ENCODE measurements at regions not wholly inside any gene's neighbourhood (a gene's known extent, or its start where the extent isn't known, plus 50 kb on each side); places are given as distances from the start of the nearest gene placed in this dataset.

DNA sequence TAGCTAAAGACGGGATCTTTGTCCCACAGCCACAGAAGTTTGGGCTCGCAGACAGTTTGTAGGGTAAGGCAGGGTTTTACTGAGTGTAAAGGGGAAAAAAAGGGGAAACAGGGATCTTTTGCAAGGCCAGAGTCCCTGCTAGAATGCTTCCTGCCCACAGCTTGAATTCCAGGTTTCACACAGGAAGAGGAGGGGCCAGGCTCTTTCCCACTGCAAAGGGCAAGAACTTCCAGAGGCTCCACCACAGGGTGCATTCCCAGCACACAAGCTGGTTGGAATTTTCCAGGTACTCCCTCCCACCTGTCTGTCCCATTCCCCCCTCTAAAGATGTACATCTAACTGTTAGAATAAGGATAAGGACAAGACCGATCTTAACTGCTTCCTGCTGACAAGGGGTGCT lies 1126.9 kb downstream of the KCNT2 start:
- CTCF ChIA-PET = no interaction called here
- ATAC-seq (no peak), DNase-seq (ENCODE audit: low read depth, low spot score) (no peak), FAIRE-seq (no peak)
- POLR2A ChIA-PET = no interaction called here
- no peak for TF ChIP-seq SP1 (IDR thresholded peaks at IDR 0.05; ENCODE audit: low read depth, low read length)
- no peaks in the 10 kb centered on the region for H3K27me3 ChIP-seq (replicated peaks in 1 of 2; ENCODE audit: control insufficient read depth in 2 of 2, insufficient read depth in 2 of 2, low read length in 1 of 2)
- no peak overlapping the region for H3K27ac ChIP-seq (ENCODE audit: control insufficient read depth, insufficient read depth)
- no peaks in the 10 kb centered on the region for H3K9me3 ChIP-seq (replicated peaks; ENCODE audit: control insufficient read depth, insufficient read depth, low read length)
- H2AFZ ChIP-seq (ENCODE audit: control insufficient read depth, low read depth, low read length) = no peak overlapping the region
- no peak overlapping the region for H3K4me3 ChIP-seq
- in situ Hi-C loops (cut with MboI) (no loop called here), intact Hi-C loops (cut with micrococcal nuclease; ENCODE audit: unreplicated experiment) (no loop called here)
- WGBS (ENCODE audit: insufficient coverage, insufficient replicate concordance, low lambda C conversion rate, missing lambda C conversion rate) = 53% methylated on average over 3 of the region's 3 CpGs
- no peaks in the 10 kb centered on the region for H3K36me3 ChIP-seq (ENCODE audit: control insufficient read depth in 2 of 2, insufficient read depth in 2 of 2, low read length in 1 of 2)
- no peaks in the 10 kb centered on the region for H3K79me2 ChIP-seq (ENCODE audit: control insufficient read depth, insufficient read depth, low read length)
- SMC1A ChIA-PET (ENCODE audit: uncharacterized antibody, unreplicated experiment) = no interaction called here
- H3K4me1 ChIP-seq (ENCODE audit: control insufficient read depth, insufficient read depth, low read length) = no peaks in the 10 kb centered on the region
- no TSS peak for BruUV-seq (replicated peaks)
- RAD21 ChIA-PET (ENCODE audit: unreplicated experiment) = no interaction called here
- H4K20me1 ChIP-seq (ENCODE audit: control insufficient read depth, insufficient read depth) = no peaks in the 10 kb centered on the region
- no peak overlapping the region for H3K4me2 ChIP-seq (ENCODE audit: control insufficient read depth, insufficient read depth)
- no peak overlapping the region for H3K9ac ChIP-seq (ENCODE audit: control insufficient read depth, insufficient read depth, low read length)

DNA sequence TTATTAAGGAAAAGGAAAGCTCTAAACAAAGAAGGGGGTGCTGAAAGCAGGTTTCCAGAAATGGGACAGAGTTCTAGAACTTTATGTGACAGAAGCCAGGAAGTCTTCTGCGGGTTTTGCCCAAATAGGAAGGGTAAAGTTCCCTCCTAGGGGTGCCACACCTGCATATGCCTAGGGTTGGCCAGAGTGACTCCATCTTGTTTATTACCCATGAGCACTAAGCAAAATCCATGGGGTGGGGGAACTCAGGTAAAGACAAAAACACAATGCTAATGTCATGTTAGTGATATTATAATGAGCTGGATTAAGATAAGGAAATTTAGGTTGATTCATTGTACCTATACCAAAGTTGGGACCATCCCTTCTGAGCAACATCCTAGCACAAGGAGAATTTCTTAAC lies 1132.7 kb downstream of the KCNT2 start:
- intact Hi-C loops (cut with micrococcal nuclease; ENCODE audit: unreplicated experiment) = no loop called here
- DNase-seq (ENCODE audit: low read depth, low spot score) (no peak), ATAC-seq (no peak), FAIRE-seq (no peak)
- Histone ChIP-seq H3K9me3 (replicated peaks; ENCODE audit: control insufficient read depth, insufficient read depth, low read length) (no peaks in the 10 kb centered on the region), H4K20me1 (ENCODE audit: control insufficient read depth, insufficient read depth) (no peaks in the 10 kb centered on the region), H3K27me3 (replicated peaks in 1 of 2; ENCODE audit: control insufficient read depth in 2 of 2, insufficient read depth in 2 of 2, low read length in 1 of 2) (no peaks in the 10 kb centered on the region), H3K36me3 (ENCODE audit: control insufficient read depth in 2 of 2, insufficient read depth in 2 of 2, low read length in 1 of 2) (no peaks in the 10 kb centered on the region), H2AFZ (ENCODE audit: control insufficient read depth, low read depth, low read length) (no peak overlapping the region), H3K4me3 (no peak overlapping the region), H3K4me2 (ENCODE audit: control insufficient read depth, insufficient read depth) (no peak overlapping the region), H3K9ac (ENCODE audit: control insufficient read depth, insufficient read depth, low read length) (no peak overlapping the region), H3K4me1 (ENCODE audit: control insufficient read depth, insufficient read depth, low read length) (no peaks in the 10 kb centered on the region), H3K27ac (ENCODE audit: control insufficient read depth, insufficient read depth) (no peak overlapping the region), H3K79me2 (ENCODE audit: control insufficient read depth, insufficient read depth, low read length) (no peaks in the 10 kb centered on the region)
- RAD21 ChIA-PET (ENCODE audit: unreplicated experiment) = no interaction called here
- 53% methylated on average over 1 of the region's 1 CpG for WGBS (ENCODE audit: insufficient coverage, insufficient replicate concordance, low lambda C conversion rate, missing lambda C conversion rate)
- CTCF ChIA-PET = no interaction called here
- BruUV-seq (replicated peaks) = no TSS peak
- SMC1A ChIA-PET (ENCODE audit: uncharacterized antibody, unreplicated experiment) = no interaction called here
- in situ Hi-C loops (cut with MboI) = no loop called here
- POLR2A ChIA-PET = no interaction called here
- TF ChIP-seq, protein P1, sequence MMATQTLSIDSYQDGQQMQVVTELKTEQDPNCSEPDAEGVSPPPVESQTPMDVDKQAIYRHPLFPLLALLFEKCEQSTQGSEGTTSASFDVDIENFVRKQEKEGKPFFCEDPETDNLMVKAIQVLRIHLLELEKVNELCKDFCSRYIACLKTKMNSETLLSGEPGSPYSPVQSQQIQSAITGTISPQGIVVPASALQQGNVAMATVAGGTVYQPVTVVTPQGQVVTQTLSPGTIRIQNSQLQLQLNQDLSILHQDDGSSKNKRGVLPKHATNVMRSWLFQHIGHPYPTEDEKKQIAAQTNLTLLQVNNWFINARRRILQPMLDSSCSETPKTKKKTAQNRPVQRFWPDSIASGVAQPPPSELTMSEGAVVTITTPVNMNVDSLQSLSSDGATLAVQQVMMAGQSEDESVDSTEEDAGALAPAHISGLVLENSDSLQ (IDR thresholded peaks at IDR 0.05) = no peak
- TF ChIP-seq ZBED1 (IDR thresholded peaks at IDR 0.05; ENCODE audit: borderline replicate concordance) (no peak), CHD2 (IDR thresholded peaks at IDR 0.05; ENCODE audit: borderline replicate concordance, low read depth, low read length) (no peak), SUPT20H (IDR thresholded peaks at IDR 0.05; ENCODE audit: borderline replicate concordance, control insufficient read depth, low read depth, low read length) (no peak), RBBP5 (conservative IDR thresholded peaks at IDR 0.05) (no peak), TARDBP (IDR thresholded peaks at IDR 0.05; ENCODE audit: borderline replicate concordance) (no peak), NFYA (IDR thresholded peaks at IDR 0.05; ENCODE audit: borderline replicate concordance, low read depth, low read length) (no peak), BACH1 (IDR thresholded peaks at IDR 0.05; ENCODE audit: borderline replicate concordance) (no peak)
- TF ChIP-seq, protein P2, sequence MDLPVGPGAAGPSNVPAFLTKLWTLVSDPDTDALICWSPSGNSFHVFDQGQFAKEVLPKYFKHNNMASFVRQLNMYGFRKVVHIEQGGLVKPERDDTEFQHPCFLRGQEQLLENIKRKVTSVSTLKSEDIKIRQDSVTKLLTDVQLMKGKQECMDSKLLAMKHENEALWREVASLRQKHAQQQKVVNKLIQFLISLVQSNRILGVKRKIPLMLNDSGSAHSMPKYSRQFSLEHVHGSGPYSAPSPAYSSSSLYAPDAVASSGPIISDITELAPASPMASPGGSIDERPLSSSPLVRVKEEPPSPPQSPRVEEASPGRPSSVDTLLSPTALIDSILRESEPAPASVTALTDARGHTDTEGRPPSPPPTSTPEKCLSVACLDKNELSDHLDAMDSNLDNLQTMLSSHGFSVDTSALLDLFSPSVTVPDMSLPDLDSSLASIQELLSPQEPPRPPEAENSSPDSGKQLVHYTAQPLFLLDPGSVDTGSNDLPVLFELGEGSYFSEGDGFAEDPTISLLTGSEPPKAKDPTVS (IDR thresholded peaks at IDR 0.05; ENCODE audit: low read depth, low read length) = no peak
- TF ChIP-seq, protein P3, sequence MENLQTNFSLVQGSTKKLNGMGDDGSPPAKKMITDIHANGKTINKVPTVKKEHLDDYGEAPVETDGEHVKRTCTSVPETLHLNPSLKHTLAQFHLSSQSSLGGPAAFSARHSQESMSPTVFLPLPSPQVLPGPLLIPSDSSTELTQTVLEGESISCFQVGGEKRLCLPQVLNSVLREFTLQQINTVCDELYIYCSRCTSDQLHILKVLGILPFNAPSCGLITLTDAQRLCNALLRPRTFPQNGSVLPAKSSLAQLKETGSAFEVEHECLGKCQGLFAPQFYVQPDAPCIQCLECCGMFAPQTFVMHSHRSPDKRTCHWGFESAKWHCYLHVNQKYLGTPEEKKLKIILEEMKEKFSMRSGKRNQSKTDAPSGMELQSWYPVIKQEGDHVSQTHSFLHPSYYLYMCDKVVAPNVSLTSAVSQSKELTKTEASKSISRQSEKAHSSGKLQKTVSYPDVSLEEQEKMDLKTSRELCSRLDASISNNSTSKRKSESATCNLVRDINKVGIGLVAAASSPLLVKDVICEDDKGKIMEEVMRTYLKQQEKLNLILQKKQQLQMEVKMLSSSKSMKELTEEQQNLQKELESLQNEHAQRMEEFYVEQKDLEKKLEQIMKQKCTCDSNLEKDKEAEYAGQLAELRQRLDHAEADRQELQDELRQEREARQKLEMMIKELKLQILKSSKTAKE (IDR thresholded peaks at IDR 0.05; ENCODE audit: low read depth, poor library complexity, severe bottlenecking) = no peak
- TF ChIP-seq, protein P4, sequence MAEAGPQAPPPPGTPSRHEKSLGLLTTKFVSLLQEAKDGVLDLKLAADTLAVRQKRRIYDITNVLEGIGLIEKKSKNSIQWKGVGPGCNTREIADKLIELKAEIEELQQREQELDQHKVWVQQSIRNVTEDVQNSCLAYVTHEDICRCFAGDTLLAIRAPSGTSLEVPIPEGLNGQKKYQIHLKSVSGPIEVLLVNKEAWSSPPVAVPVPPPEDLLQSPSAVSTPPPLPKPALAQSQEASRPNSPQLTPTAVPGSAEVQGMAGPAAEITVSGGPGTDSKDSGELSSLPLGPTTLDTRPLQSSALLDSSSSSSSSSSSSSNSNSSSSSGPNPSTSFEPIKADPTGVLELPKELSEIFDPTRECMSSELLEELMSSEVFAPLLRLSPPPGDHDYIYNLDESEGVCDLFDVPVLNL (IDR thresholded peaks at IDR 0.05; ENCODE audit: low read depth, low read length) = no peak
